NCI-H2029 (cell line): ENCODE measurements at regions not wholly inside any gene's neighbourhood (a gene's known extent, or its start where the extent isn't known, plus 50 kb on each side); places are given as distances from the start of the nearest gene placed in this dataset.
A peak's percentile ranks its signal among the peaks of the same experiment; 100 is the strongest.
"Not testable (repeated sequence)": the region's sequence is repeated elsewhere in the genome, so short reads cannot be mapped to it uniquely, and the experiment has no call there.

ENCODE experiments used
- DNase-seq: peaks from one replicate; lab custom pipeline; 2025; lab: John Stamatoyannopoulos, UW

DNA sequence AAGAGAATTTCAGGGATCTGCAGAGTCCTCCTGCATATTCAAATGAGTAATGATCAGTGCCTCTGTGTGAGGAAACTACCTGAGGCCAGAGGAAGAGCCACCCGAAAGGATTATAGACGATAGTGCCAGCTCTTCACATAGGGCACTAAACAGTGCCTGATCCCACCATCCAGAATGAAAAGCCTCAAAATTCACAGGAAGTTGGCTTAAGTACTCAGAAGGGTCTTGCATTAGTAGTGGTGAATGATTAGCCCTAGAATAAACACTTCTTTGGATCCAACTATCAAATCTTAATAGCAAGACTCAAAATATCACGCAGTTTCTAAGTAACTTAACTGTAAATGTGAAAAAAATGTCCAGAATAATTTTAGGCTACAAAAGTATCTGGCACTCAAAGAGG lies 324.4 kb downstream of the ZNF674 start:
- no peak for DNase-seq

- no peak for DNase-seq
Measured at GRCh38 chrX:46218373-46218772, 326.8 kb downstream of the ZNF674 start.

- no peak for DNase-seq
Measured at GRCh38 chrX:46216406-46216805, 328.8 kb downstream of the ZNF674 start.

DNA sequence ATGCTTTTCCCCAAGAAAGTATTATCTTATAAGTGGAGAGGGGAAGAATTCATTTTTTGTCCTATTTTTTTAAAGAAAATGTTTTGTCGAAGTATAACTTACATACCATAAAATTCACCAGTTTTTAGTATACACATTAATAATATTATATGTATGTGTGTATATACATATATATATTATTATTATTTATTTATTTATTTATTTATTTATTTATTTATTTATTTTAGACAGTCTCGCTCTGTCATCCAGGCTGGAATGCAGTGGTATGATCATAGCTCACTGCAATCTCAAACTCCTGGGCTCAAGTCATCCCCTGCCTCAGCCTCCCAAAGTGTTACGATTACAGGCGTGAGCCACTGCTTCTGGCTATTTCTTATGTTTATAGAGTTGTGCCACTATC lies 334.1 kb downstream of the ZNF674 start:
- no peak for DNase-seq

DNA sequence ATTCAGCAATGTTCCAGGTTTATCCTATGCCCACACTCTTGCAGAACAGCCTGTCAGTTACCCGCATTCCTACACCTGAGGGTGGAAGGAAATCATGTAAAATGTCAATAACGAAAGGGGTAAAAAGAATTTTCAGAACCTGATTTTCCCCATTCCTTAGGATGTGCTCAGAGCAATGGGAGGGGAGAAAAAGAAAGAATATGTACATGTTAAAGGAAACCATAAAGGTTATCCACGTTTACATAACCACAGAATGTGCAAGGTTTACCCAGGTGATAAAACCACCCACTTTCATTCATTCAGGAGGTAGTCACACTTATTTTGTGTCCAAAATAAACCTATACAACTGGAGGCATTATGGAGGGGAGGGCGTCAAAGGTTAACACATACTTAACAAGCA lies 335.5 kb downstream of the ZNF674 start:
- DNase-seq = no peak

GRCh38 chrX:46209037-46209436 lies 336.2 kb downstream of the ZNF674 start:
- no peak for DNase-seq

DNA sequence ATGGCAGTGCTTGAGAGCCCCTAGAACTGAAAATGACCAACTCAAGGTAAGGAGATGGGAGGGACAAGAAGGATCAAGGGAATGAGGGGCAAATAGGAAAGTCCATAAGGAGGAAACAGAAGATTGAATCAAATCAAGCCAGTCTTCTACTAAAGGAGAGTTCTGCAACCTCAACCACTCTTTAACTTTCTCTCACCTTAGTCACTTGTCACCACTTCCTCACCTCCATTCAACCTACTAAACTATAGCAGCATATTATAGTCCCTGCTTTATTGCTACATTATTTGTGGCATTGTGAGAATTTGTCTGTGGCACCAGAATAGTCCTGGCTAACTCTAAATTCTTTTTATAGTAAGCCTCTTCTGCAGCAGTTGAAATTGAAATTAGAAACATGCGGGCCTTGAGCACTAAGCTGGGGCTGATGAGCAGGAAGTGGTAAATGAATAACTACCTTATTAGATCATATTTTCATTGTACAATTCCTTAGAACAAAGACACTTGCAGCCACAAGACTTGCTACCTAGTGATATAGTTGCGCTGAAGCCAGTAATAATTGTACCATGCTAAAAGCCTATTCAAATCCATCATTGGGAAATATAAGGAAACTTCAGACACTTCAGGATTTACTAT lies 336.9 kb downstream of the ZNF674 start:
- no peak for DNase-seq

- no peak for DNase-seq
Measured at GRCh38 chrX:46204721-46205422, 340.3 kb downstream of the ZNF674 start.

DNA sequence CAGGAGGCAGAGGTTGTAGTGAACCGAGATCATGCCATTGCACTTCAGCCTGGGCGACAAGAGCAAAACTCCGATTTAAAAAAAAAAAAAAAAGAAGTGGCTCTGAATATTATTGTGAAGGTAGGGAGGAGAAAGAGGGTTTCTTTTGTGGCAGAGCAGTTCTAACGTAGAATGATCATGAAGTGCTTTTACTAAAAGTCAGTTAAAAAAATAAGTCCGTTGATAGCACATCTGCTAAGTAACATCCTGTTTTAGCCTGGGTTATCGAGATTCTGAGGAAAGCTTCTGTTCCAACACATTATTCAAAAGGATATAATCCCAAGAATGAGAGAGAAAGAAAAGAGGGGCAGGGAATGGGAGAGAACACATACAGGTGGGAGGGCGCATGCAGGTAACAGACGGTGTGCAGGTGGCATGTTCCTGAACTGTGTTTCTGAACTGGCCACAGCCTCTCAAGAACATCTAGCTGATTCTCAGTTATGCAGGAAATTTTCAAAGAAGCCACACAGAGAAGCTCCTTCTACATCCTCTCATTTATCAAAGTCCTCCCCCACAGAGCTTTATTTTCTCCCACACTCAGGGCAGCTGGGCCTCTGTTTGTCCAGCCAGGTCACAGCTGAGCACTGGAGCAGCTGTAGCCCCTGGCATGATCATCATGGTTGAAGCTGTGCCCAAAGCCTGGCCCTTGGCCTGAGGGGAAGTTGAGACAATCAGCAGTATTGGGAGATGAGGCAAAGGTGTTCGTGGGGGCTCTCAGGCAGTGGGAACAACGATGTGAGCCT lies 342.3 kb downstream of the ZNF674 start:
- no peak for DNase-seq

- no peak for DNase-seq
Measured at GRCh38 chrX:46200413-46200812, 344.8 kb downstream of the ZNF674 start.

DNA sequence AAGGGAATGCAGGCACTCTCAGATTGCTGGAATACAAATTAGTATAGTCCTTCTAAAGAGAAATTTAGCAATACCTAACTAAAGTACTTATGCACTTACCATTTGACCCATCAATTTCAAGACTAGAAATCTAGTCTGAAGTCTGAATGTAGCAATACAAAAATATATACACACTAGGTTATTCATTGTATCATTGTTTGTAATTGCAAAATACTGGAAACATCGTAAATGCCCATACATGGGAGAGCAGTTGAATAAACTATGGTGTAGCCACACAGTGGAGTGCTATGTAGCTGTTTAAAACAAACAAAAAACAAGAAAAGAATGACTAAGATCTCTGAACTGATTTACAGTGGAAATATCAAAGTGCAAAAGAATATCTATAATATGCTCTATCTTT lies 346.4 kb downstream of the ZNF674 start:
- DNase-seq = no peak

DNA sequence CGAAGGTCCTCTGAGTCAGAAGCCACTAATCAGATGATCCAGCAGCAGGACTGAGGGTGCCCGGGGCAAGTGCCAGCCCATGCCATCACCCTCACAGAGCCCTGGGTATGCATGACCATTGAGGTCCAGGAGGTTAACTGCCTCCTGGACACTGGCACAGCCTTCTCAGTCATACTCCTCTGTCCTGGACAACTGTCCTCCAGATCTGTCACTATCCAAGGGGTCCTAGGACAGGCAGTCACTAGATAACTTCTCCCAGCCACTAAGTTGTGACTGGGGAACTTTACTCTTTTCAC lies 358.5 kb downstream of the ZNF674 start:
- DNase-seq = not testable (repeated sequence)

- no peak for DNase-seq
Measured at GRCh38 chrX:46185923-46186810, 359.1 kb downstream of the ZNF674 start.

- no peak for DNase-seq
Measured at GRCh38 chrX:46184749-46185148, 360.5 kb downstream of the ZNF674 start.

GRCh38 chrX:46180258-46180687 lies 364.9 kb downstream of the ZNF674 start:
- no peak for DNase-seq

GRCh38 chrX:46179748-46180147 lies 365.5 kb downstream of the ZNF674 start:
- peak; percentile 8 for DNase-seq

GRCh38 chrX:46178763-46179162 lies 366.5 kb downstream of the ZNF674 start:
- no peak for DNase-seq

DNA sequence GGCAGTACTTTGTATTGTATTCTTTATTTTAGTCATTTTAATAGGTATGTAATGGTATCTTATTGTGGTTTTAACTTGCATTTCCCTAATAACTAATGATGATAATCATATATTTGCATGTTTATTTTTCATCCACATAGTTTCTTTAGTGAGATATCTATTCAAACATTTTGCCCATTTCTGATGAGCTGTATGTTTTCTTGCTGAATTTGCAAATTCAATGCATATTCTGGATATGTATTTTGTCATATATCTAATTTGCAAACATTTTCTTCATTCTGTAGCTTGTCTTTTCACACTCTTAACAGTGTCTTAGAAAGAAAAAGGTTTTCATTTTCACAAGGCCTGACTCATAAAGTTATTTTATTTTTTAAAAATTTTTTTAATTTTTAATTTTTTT lies 372.1 kb downstream of the ZNF674 start:
- no peak for DNase-seq

DNA sequence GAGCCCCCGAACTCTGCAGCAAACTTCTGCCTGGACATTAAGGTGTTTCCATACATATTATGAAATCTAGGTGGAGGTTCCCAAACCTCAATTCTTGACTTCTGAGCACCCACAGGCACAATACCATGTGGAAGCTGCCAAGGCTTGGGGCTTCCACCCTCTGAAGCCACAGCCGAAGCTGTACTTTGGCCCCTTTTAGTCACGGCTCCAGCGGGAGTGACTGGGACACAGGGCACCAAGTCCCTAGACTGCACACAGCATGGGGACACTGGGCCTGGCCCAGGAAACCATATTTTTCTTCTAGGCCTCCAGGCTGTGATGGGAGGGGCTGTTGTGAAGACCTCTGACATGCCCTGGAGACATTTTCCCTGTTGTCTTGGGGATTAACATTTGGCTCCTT lies 373.8 kb downstream of the ZNF674 start:
- not testable (repeated sequence) for DNase-seq

DNA sequence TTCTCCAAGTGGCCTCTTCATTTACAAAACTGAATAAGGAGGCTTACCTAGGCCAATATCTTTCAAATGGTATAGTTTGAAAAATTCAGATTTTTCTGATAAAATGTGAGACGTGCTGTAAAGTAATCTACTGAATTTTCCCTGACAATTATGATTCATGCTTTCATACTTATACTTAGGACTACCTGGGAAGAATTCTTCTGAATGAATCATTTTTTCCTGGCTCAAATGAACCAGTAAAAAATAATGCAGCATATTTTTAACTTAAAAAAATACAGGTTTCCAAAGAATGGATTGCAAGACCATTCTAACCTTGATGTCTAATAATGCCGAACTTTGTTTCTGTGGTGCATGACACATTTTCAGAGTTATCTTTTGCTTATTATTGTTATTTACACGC lies 375.4 kb downstream of the ZNF674 start:
- no peak for DNase-seq

GRCh38 chrX:46168254-46168653 lies 377.0 kb downstream of the ZNF674 start:
- DNase-seq = no peak

GRCh38 chrX:46165866-46166265 lies 379.4 kb downstream of the ZNF674 start:
- DNase-seq = no peak
